ENCODE measurements at regions not wholly inside any gene's neighbourhood (a gene's known extent, or its start where the extent isn't known, plus 50 kb on each side); places are given as distances from the start of the nearest gene placed in this dataset.
"Not testable (repeated sequence)": the region's sequence is repeated elsewhere in the genome, so short reads cannot be mapped to it uniquely, and the experiment has no call there.

GRCh38 chr15:85267158-85267857 lies 113.1 kb upstream of the AKAP13 start:
- not testable (repeated sequence) for H3K4me3 Mint-ChIP-seq; H3K36me3 Mint-ChIP-seq; H3K27me3 Mint-ChIP-seq; H3K9me3 Mint-ChIP-seq; H3K4me1 Mint-ChIP-seq (ENCODE audit: unreplicated experiment); H3K27ac Mint-ChIP-seq; DNase-seq (ENCODE audit: extremely low spot score, unreplicated experiment)

DNA sequence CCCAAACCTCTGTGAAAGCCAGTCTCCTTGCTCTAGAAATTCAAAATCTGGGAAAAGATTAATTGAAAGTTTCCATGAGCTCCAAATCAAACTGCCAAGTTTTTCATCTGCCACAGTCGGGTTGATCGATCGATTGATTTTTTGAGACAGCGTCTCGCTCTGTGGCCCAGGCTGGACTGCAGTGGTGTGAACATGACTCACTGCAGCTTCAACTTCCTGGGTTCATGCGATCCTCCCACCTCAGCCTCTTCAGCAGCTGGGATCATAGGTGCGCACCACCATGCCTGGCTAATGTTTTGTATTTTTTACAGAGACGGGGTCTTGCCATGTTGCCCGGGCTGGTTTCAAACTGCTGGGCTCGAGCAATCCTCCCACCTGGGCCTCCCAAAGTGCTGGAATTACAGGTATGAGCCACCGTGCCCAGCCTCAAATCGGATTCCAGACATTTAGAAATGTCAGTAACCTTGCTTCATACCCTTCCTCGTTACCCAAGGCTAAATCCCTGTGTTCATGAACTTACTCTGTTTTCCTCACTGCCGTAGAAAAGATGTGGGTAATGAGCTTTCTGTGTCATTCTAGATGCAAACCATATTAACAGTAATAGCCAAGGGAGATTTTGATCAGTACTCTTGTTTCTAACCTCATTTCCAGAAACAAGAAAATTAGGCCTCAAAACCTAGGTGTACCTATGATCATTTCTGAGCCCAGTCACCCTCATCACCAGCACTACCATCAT lies 105.9 kb upstream of the AKAP13 start:
- Mint-ChIP-seq H3K9me3 (no peaks in the 10 kb centered on the region), H3K36me3 (no peaks in the 10 kb centered on the region), H3K27ac (no peak overlapping the region), H3K4me3 (no peak overlapping the region), H3K4me1 (ENCODE audit: unreplicated experiment) (no peaks in the 10 kb centered on the region), H3K27me3 (peaks cover 3% of the 10 kb centered on the region)
- no peak for DNase-seq (ENCODE audit: extremely low spot score, unreplicated experiment)
- TF ChIP-seq CTCF (conservative IDR thresholded peaks at IDR 0.05) = no peak

DNA sequence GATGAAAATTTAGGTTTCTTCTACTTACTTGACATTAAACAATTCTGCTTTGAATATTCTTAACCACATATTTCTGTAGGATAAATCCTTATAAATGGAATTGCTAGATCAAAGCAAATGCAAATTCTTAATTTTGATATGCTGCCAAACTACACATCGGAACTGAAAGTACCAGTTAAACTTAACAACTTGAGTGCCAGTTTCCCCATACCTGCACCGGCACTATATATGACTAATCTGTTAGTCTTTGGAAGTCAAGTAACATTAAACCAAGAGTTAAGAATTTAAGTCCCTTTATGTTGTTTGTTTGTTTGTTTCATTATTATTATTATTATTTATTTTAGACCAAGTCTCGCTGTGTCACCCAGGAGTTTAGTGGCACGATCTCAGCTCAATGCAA lies 103.9 kb upstream of the AKAP13 start:
- no peaks in the 10 kb centered on the region for H3K36me3 Mint-ChIP-seq
- no peak overlapping the region for H3K27ac Mint-ChIP-seq
- H3K9me3 Mint-ChIP-seq = no peaks in the 10 kb centered on the region
- no peaks in the 10 kb centered on the region for H3K4me1 Mint-ChIP-seq (ENCODE audit: unreplicated experiment)
- no peak for TF ChIP-seq CTCF (conservative IDR thresholded peaks at IDR 0.05)
- H3K27me3 Mint-ChIP-seq = peaks cover 3% of the 10 kb centered on the region
- no peak overlapping the region for H3K4me3 Mint-ChIP-seq
- DNase-seq (ENCODE audit: extremely low spot score, unreplicated experiment) = no peak

DNA sequence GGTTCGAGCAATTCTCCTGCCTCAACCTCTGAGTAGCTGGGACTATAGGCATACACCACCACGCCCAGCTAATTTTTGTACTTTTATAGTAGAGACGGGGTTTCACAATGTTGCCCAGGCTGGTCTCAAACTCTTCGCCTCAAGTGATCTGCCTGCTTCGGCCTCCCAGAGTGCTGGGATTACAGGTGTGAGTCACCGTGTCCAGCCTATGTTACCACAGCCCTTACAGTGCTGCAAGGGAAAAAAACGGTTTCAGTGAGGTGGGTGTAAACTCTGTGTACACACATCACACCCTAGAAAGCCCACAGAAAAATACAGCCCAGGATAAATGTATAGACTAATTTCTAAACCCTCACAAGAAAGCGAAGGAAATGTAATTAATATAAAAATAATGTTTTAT lies 103.5 kb upstream of the AKAP13 start:
- no peak overlapping the region for H3K4me3 Mint-ChIP-seq
- TF ChIP-seq CTCF (conservative IDR thresholded peaks at IDR 0.05) = no peak
- no peaks in the 10 kb centered on the region for H3K4me1 Mint-ChIP-seq (ENCODE audit: unreplicated experiment)
- no peak for DNase-seq (ENCODE audit: extremely low spot score, unreplicated experiment)
- H3K36me3 Mint-ChIP-seq = no peaks in the 10 kb centered on the region
- peaks cover 3% of the 10 kb centered on the region for H3K27me3 Mint-ChIP-seq
- no peak overlapping the region for H3K27ac Mint-ChIP-seq
- H3K9me3 Mint-ChIP-seq = no peaks in the 10 kb centered on the region

GRCh38 chr15:85277847-85278370 lies 102.5 kb upstream of the AKAP13 start:
- H3K4me3 Mint-ChIP-seq = no peak overlapping the region
- no peaks in the 10 kb centered on the region for H3K9me3 Mint-ChIP-seq
- no peaks in the 10 kb centered on the region for H3K27me3 Mint-ChIP-seq
- TF ChIP-seq CTCF (conservative IDR thresholded peaks at IDR 0.05) = no peak
- DNase-seq (ENCODE audit: extremely low spot score, unreplicated experiment) = no peak
- no peak overlapping the region for H3K27ac Mint-ChIP-seq
- no peaks in the 10 kb centered on the region for H3K4me1 Mint-ChIP-seq (ENCODE audit: unreplicated experiment)
- no peaks in the 10 kb centered on the region for H3K36me3 Mint-ChIP-seq

- Mint-ChIP-seq H3K36me3 (no peaks in the 10 kb centered on the region), H3K4me1 (ENCODE audit: unreplicated experiment) (no peaks in the 10 kb centered on the region), H3K4me3 (no peak overlapping the region), H3K9me3 (no peaks in the 10 kb centered on the region), H3K27ac (no peak overlapping the region), H3K27me3 (peaks cover 3% of the 10 kb centered on the region)
- DNase-seq (ENCODE audit: extremely low spot score, unreplicated experiment) = no peak
- TF ChIP-seq CTCF (conservative IDR thresholded peaks at IDR 0.05) = no peak
These were observed 100.2 kb upstream of the AKAP13 start for GRCh38 chr15:85280203-85280602.
